ENCODE measurements at regions not wholly inside any gene's neighbourhood (a gene's known extent, or its start where the extent isn't known, plus 50 kb on each side); places are given as distances from the start of the nearest gene placed in this dataset.
A peak's percentile ranks its signal among the peaks of the same experiment; 100 is the strongest.

DNA sequence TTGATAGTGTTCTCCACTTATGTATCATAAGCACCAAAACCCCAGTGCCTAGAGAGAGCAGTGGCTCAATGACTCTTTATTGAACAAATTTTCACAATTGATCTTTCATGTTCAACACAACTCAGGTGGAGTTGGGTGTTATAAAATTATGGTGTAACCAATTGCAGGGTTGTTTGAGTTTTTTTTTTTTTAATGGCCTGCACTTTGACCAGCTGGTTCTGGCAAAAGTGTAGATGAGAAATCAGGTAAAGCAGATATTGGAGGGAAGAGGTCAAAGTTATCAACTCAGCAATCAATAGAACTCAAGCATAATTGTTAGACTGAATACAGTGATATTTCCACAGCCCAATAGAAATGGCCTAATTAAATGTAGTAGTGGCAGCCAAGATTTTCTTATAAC, 1386.3 kb downstream of the SUCLG1 start:
- no peak for TF ChIP-seq POLR2A (IDR thresholded peaks at IDR 0.05)
- TF ChIP-seq, protein P1, sequence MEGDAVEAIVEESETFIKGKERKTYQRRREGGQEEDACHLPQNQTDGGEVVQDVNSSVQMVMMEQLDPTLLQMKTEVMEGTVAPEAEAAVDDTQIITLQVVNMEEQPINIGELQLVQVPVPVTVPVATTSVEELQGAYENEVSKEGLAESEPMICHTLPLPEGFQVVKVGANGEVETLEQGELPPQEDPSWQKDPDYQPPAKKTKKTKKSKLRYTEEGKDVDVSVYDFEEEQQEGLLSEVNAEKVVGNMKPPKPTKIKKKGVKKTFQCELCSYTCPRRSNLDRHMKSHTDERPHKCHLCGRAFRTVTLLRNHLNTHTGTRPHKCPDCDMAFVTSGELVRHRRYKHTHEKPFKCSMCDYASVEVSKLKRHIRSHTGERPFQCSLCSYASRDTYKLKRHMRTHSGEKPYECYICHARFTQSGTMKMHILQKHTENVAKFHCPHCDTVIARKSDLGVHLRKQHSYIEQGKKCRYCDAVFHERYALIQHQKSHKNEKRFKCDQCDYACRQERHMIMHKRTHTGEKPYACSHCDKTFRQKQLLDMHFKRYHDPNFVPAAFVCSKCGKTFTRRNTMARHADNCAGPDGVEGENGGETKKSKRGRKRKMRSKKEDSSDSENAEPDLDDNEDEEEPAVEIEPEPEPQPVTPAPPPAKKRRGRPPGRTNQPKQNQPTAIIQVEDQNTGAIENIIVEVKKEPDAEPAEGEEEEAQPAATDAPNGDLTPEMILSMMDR (IDR thresholded peaks at IDR 0.05) = no peak
- Histone ChIP-seq H3K9me3 (no peaks in the 10 kb centered on the region), H3K27me3 (no peaks in the 10 kb centered on the region), H3K36me3 (ENCODE audit: low read depth, missing control alignments) (no peaks in the 10 kb centered on the region), H3K4me1 (no peaks in the 10 kb centered on the region), H3K27ac (no peak overlapping the region), H3K4me3 (no peak overlapping the region)
- DNase-seq = no peak
- intact Hi-C loops (cut with DNase I; ENCODE audit: low total_unique reads) = no loop called here

DNA sequence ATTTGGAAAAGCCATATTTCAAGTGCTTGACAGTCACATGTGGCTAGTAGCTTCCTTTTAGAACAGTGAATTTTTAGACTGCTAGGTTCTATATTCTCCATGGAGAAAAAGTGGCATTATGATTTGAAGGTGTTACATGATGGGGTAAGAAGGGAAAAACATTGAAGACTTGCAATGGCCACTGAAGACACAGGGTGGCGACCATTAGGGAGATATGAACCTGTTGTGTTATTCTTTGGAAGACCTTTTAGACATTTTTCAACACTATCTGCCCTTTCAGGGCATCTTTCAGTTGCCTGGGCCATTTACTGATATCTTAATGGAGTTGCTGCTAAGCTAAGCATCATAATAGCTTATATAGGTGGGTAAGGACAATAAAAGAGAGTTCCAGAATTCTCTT, 1387.2 kb downstream of the SUCLG1 start:
- TF ChIP-seq POLR2A (IDR thresholded peaks at IDR 0.05) = no peak
- TF ChIP-seq, protein P1 (IDR thresholded peaks at IDR 0.05) = no peak
- DNase-seq = no peak
- Histone ChIP-seq H3K4me3 (no peak overlapping the region), H3K27ac (no peak overlapping the region), H3K9me3 (no peaks in the 10 kb centered on the region), H3K4me1 (no peaks in the 10 kb centered on the region), H3K27me3 (no peaks in the 10 kb centered on the region), H3K36me3 (ENCODE audit: low read depth, missing control alignments) (no peaks in the 10 kb centered on the region)
- 90% methylated on average over 1 of the region's 1 CpG for WGBS, 2 donors
- intact Hi-C loops (cut with DNase I; ENCODE audit: low total_unique reads) = no loop called here

DNA sequence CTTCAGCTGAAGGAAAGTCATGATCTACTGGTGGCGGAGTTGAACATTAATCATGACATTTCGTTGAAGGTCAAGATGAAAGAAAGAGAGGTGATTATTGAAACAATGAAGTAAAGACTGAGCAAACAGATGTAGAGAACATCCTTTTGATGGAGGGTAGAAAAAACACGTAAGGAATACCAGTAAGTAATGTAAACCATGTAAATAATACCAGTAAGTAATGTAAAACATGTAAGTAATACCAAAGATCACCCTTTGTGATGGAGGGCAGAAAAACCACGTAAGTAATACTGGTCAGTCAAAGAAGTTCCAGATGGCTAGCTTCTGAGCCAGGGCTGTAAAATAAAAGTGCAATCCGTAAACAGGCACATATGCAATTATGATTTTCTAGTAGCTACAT, 1387.7 kb downstream of the SUCLG1 start:
- Histone ChIP-seq H3K9me3 (no peaks in the 10 kb centered on the region), H3K4me3 (no peak overlapping the region), H3K4me1 (no peaks in the 10 kb centered on the region), H3K27me3 (no peaks in the 10 kb centered on the region), H3K27ac (no peak overlapping the region), H3K36me3 (ENCODE audit: low read depth, missing control alignments) (no peaks in the 10 kb centered on the region)
- WGBS, 2 donors = 87 to 91% methylated on average over 5 of the region's 5 CpGs
- DNase-seq = no peak
- TF ChIP-seq, protein P1 (IDR thresholded peaks at IDR 0.05) = no peak
- no peak for TF ChIP-seq POLR2A (IDR thresholded peaks at IDR 0.05)
- intact Hi-C loops (cut with DNase I; ENCODE audit: low total_unique reads) = no loop called here

DNA sequence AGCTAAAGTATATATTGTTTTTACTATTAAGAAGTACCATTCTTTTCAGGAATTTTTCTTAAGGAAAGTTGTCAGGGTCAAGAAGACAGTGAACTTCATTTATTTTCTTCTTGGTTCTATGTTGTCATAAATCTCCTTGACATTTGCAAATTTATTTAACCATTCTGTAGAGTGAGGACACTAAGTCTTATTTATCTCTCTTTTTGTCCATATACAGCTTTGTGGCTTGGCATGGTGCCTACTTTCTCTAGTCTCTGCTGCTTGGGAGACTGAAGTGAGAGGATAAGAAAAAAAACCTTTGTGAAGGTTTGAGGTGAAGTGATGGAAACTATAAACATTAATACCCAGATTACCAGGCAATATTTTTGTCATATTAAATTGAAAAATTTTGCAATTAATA, 1389.4 kb downstream of the SUCLG1 start:
- Histone ChIP-seq H3K9me3 (no peaks in the 10 kb centered on the region), H3K27me3 (no peaks in the 10 kb centered on the region), H3K4me1 (no peaks in the 10 kb centered on the region), H3K27ac (no peak overlapping the region), H3K4me3 (no peak overlapping the region), H3K36me3 (ENCODE audit: low read depth, missing control alignments) (no peaks in the 10 kb centered on the region)
- intact Hi-C loops (cut with DNase I; ENCODE audit: low total_unique reads) = no loop called here
- DNase-seq = peak; percentile 25
- TF ChIP-seq, protein P1 (IDR thresholded peaks at IDR 0.05) = no peak
- no peak for TF ChIP-seq POLR2A (IDR thresholded peaks at IDR 0.05)

DNA sequence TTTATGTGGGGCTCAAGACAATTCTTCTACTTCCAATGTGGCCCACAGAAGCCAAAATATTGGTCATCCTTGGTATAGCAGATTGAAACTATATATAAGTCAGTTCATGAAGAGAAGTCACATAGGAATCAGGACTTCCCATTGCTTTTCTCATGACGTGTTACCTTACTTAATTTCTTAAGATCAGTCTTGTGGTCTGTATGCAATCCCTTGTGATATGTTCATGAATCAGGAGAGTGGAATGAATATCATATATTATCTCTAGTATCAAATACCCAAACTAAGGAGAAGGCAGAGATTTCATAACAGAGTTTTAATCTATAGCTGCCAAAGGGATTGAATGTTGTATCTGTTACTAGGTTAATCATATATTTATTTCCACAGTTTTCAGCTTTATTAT, 1390.4 kb downstream of the SUCLG1 start:
- WGBS, 2 donors = 83 to 100% methylated on average over 1 of the region's 1 CpG
- H3K4me1 ChIP-seq = no peaks in the 10 kb centered on the region
- no peaks in the 10 kb centered on the region for H3K36me3 ChIP-seq (ENCODE audit: low read depth, missing control alignments)
- H3K9me3 ChIP-seq = no peaks in the 10 kb centered on the region
- DNase-seq = no peak
- no peak for TF ChIP-seq POLR2A (IDR thresholded peaks at IDR 0.05)
- TF ChIP-seq, protein P1 (IDR thresholded peaks at IDR 0.05) = no peak
- intact Hi-C loops (cut with DNase I; ENCODE audit: low total_unique reads) = no loop called here
- H3K27me3 ChIP-seq = no peaks in the 10 kb centered on the region
- H3K4me3 ChIP-seq = no peak overlapping the region
- H3K27ac ChIP-seq = no peak overlapping the region

Data from testis (tissue), 2 donors.